ENCODE measurements at regions not wholly inside any gene's neighbourhood (a gene's known extent, or its start where the extent isn't known, plus 50 kb on each side); places are given as distances from the start of the nearest gene placed in this dataset.

DNA sequence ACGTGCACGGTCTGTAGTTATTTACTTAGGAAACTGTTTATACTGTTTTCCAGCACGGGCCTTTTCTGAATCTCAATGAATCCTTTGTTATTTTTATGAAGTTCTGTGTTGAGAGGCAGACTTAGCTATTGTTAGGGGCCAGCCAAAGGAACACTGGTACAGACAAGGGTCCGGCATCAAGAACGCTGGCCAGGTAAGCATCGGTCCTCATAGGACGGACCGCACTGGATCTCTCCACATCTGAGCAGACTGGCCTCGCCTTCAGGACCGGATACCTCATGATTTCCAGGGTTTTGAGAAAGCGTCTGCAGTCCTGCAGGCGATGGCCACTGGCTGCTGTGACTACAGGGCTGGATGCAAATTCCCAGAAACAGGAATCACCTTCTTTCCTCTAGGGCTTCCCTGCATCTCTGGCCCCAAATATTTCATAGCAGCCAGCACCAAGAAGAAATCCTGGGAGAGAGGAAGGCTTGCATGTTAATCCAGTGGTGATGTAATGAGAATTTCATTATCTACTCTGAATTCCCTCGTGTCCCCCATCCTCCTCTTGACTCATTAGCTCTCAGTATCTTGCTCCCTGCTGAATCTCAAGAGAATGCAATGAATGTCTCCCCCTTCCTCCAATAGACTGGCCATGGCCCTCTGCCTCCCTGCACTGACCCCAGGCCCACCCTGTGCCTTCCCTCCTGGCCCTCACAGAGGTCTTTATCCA is 325.4 kb upstream of the NPVF start:
- TF ChIP-seq, protein P1, sequence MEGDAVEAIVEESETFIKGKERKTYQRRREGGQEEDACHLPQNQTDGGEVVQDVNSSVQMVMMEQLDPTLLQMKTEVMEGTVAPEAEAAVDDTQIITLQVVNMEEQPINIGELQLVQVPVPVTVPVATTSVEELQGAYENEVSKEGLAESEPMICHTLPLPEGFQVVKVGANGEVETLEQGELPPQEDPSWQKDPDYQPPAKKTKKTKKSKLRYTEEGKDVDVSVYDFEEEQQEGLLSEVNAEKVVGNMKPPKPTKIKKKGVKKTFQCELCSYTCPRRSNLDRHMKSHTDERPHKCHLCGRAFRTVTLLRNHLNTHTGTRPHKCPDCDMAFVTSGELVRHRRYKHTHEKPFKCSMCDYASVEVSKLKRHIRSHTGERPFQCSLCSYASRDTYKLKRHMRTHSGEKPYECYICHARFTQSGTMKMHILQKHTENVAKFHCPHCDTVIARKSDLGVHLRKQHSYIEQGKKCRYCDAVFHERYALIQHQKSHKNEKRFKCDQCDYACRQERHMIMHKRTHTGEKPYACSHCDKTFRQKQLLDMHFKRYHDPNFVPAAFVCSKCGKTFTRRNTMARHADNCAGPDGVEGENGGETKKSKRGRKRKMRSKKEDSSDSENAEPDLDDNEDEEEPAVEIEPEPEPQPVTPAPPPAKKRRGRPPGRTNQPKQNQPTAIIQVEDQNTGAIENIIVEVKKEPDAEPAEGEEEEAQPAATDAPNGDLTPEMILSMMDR (conservative IDR thresholded peaks at IDR 0.05; ENCODE audit: low read depth, low read length) = no peak
- DNase-seq (ENCODE audit: low read depth) = no peak
- H3K4me3 ChIP-seq (ENCODE audit: low read depth, low read length) = no peak overlapping the region

DNA sequence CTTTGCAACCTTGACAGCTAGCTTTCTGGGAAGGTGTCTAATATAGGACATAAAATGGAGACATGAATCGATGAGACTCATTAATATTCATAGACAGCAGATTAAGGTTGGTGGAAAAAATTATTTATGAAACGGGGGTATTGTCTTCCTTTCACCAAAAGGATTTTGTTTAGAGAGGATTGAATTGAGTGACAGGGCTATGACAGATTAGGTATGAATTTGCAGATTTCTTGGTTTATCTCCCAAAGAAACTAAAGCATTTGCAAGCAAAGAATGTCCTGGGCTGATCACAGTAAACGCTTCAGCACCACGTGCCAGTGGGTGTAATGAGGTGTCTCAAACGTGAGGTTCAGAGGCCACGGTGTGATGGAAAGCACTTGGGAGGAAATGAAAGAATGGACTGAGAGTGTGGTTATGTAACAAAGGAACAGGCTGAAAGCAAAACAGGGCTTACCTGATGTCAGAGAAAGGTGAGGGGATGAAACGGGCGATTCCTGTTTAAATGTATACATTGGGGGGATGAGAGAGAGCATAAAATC is 329.2 kb upstream of the NPVF start:
- no peak for DNase-seq (ENCODE audit: low read depth)
- TF ChIP-seq, protein P1 (conservative IDR thresholded peaks at IDR 0.05; ENCODE audit: low read depth, low read length) = no peak

DNA sequence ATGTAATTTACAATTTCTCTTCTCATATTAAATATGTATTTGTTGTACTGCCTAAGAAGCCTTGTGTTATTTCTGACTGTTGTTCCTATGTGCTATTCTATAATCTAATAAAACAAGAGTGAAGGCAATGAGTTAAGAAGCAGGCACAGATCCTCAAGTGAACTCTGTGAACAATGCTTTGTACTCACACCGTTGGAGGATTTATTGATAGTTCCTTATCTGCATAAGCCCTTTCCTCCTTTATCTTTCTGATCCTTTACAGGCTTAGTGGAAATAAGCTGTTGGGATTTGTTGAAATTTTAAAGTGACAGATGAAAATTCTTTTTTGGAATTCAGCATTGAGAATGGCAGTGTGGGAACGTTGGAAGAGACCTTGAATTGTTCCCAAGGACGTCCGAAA is 329.6 kb upstream of the NPVF start:
- TF ChIP-seq, protein P1 (conservative IDR thresholded peaks at IDR 0.05; ENCODE audit: low read depth, low read length) = no peak
- no peak for DNase-seq (ENCODE audit: low read depth)
- no peak overlapping the region for H3K4me3 ChIP-seq (ENCODE audit: low read depth, low read length)

More for the DNA sequence above, 329.2 kb upstream of the NPVF start:
- H3K4me3 ChIP-seq (ENCODE audit: low read depth, low read length) = no peak overlapping the region

DNA sequence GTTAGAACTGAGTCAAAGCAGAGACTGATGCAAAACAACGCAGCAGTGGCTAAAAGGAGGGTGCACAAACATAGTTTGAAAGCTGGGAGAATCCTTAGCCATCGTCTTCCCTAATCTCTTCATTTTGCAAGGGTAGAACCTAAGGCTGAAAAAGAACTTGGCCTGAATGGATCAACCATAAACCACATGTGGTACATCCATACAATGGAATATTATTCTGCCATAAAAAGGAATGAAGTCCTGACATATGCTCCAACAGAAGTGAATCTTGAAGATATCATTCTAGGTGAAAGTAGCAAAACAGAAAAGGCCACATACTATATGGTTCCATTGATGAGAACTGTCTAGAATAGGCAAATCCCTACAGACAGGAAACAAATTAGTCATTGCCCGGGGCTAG is 330.3 kb upstream of the NPVF start:
- DNase-seq (ENCODE audit: low read depth) = no peak
- no peak overlapping the region for H3K4me3 ChIP-seq (ENCODE audit: low read depth, low read length)
- TF ChIP-seq, protein P1 (conservative IDR thresholded peaks at IDR 0.05; ENCODE audit: low read depth, low read length) = no peak

DNA sequence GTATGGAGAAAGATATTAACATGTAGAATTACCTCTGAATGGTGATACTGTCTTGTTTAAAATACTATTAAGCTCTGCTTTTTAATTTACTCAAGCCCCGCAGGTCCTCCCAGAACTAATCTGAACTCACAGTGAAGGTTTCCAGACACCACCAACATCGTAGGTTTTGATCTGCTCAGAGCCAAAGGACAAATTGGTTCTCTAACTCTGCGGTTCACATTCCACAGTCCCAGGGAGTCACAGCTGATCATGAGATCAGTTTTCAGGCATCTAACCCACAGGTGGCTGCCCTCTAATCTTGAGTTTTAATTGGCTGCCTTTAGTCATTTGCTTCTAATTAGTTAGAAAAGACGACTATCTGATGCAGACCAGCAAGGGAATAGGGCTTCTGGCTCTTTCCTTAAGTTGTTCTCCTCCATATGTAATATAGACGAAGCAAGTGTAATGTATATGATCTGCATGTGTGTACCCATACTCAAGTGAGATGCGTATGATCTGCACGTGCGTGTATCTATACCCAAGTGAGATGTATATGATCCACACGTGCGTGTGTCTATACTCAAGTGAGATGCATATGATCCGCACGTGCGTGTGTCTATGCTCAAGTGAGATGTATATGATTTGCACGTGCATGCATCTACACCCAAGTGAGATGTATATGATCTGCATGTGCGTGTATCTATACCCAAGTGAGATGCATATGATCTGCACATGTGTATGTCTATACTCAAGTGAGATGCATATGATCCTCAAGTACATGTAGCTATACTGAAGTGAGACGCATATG is 331.5 kb upstream of the NPVF start:
- no peak overlapping the region for H3K4me3 ChIP-seq (ENCODE audit: low read depth, low read length)
- DNase-seq (ENCODE audit: low read depth) = peak; percentile 26
- TF ChIP-seq, protein P1 (conservative IDR thresholded peaks at IDR 0.05; ENCODE audit: low read depth, low read length) = no peak

DNA sequence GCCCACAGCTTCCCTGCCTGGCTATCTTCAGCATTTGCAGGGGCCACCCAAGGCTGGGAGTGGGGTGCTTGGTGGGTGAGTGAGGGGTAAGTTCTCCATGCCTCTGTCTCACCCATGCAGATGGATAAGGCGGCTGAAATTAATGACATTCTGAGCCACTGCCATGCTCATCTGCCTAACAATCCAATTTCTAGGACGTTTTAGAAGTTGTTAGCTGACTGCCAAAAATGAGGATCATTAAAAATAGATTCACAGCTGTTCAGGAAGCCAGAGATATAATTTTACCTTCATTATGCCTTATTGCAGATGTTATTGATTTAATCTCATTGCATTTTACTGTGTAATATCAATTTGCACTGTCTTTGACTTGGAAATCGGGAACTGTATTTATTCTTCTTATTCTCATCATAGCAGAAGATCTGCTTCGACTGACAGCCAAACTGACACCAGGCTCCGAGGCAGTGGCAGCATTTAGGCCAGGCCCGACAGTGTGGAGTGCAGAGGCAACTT is 334.4 kb upstream of the NPVF start:
- TF ChIP-seq, protein P1 (conservative IDR thresholded peaks at IDR 0.05; ENCODE audit: low read depth, low read length) = no peak
- no peak for DNase-seq (ENCODE audit: low read depth)
- no peak overlapping the region for H3K4me3 ChIP-seq (ENCODE audit: low read depth, low read length)

Measured in choroid plexus epithelial cell (primary cell).